ENCODE measurements at regions not wholly inside any gene's neighbourhood (a gene's known extent, or its start where the extent isn't known, plus 50 kb on each side); places are given as distances from the start of the nearest gene placed in this dataset.
A peak's percentile ranks its signal among the peaks of the same experiment; 100 is the strongest.

- Histone ChIP-seq H3K4me1 (no peaks in the 10 kb centered on the region), H3K9me3 (no peaks in the 10 kb centered on the region), H3K4me3 (no peak overlapping the region), H3K27me3 (no peaks in the 10 kb centered on the region), H3K36me3 (no peaks in the 10 kb centered on the region), H3K27ac (no peak overlapping the region), H3K9ac (ENCODE audit: low read depth in 2 of 2, low read length in 2 of 2) (no peak overlapping the region)
- DNase-seq: no peak
- intact Hi-C loops (cut with DNase I): no loop called here
- no peak for TF ChIP-seq CTCF (IDR thresholded peaks at IDR 0.05)
These were observed 89.7 kb upstream of the SHISAL1 start for GRCh38 chr22:44402196-44403111.

- no peak overlapping the region for H3K27ac ChIP-seq
- no peak for DNase-seq
- TF ChIP-seq CTCF (IDR thresholded peaks at IDR 0.05): no peak
- H3K4me1 ChIP-seq: no peaks in the 10 kb centered on the region
- no peaks in the 10 kb centered on the region for H3K27me3 ChIP-seq
- intact Hi-C loops (cut with DNase I): no loop called here
- no peak overlapping the region for H3K9ac ChIP-seq (ENCODE audit: low read depth in 2 of 2, low read length in 2 of 2)
- no peak overlapping the region for H3K4me3 ChIP-seq
- no peaks in the 10 kb centered on the region for H3K36me3 ChIP-seq
- no peaks in the 10 kb centered on the region for H3K9me3 ChIP-seq
These were observed 89.0 kb upstream of the SHISAL1 start for GRCh38 chr22:44401783-44402110.

GRCh38 chr22:44400763-44401060 lies 88.0 kb upstream of the SHISAL1 start:
- H3K4me3 ChIP-seq: no peak overlapping the region
- H3K36me3 ChIP-seq: no peaks in the 10 kb centered on the region
- H3K9me3 ChIP-seq: no peaks in the 10 kb centered on the region
- no peak overlapping the region for H3K9ac ChIP-seq (ENCODE audit: low read depth in 2 of 2, low read length in 2 of 2)
- no peaks in the 10 kb centered on the region for H3K4me1 ChIP-seq
- no peak for TF ChIP-seq CTCF (IDR thresholded peaks at IDR 0.05)
- intact Hi-C loops (cut with DNase I): no loop called here
- H3K27ac ChIP-seq: no peak overlapping the region
- H3K27me3 ChIP-seq: no peaks in the 10 kb centered on the region
- DNase-seq: no peak

GRCh38 chr22:44399906-44400762 lies 87.4 kb upstream of the SHISAL1 start:
- H3K4me3 ChIP-seq: no peak overlapping the region
- H3K9ac ChIP-seq (ENCODE audit: low read depth in 2 of 2, low read length in 2 of 2): no peak overlapping the region
- H3K9me3 ChIP-seq: no peaks in the 10 kb centered on the region
- intact Hi-C loops (cut with DNase I): no loop called here
- H3K4me1 ChIP-seq: no peaks in the 10 kb centered on the region
- H3K36me3 ChIP-seq: no peaks in the 10 kb centered on the region
- no peak overlapping the region for H3K27ac ChIP-seq
- no peaks in the 10 kb centered on the region for H3K27me3 ChIP-seq
- DNase-seq: no peak
- TF ChIP-seq CTCF (IDR thresholded peaks at IDR 0.05): no peak

GRCh38 chr22:44398856-44399837 lies 86.4 kb upstream of the SHISAL1 start:
- Histone ChIP-seq H3K27me3 (no peaks in the 10 kb centered on the region), H3K9me3 (no peaks in the 10 kb centered on the region), H3K4me1 (no peaks in the 10 kb centered on the region), H3K9ac (ENCODE audit: low read depth in 2 of 2, low read length in 2 of 2) (no peak overlapping the region), H3K4me3 (no peak overlapping the region), H3K27ac (no peak overlapping the region), H3K36me3 (no peaks in the 10 kb centered on the region)
- DNase-seq: peak; percentile 8
- TF ChIP-seq CTCF (IDR thresholded peaks at IDR 0.05): no peak
- intact Hi-C loops (cut with DNase I): no loop called here

Measured in colonic mucosa (tissue), 4 donors.